Mesenteric fat pad (tissue), 1 donor: ENCODE measurements at regions not wholly inside any gene's neighbourhood (a gene's known extent, or its start where the extent isn't known, plus 50 kb on each side); places are given as distances from the start of the nearest gene placed in this dataset.

Experiments used
- DNase-seq: peaks from one replicate; pipeline ENCODE4 v3.0.0-alpha.2; 2020; ENCODE audit warnings: low spot score
- donor health status: DM: yes; HTN: yes; CAD: no.

DNA sequence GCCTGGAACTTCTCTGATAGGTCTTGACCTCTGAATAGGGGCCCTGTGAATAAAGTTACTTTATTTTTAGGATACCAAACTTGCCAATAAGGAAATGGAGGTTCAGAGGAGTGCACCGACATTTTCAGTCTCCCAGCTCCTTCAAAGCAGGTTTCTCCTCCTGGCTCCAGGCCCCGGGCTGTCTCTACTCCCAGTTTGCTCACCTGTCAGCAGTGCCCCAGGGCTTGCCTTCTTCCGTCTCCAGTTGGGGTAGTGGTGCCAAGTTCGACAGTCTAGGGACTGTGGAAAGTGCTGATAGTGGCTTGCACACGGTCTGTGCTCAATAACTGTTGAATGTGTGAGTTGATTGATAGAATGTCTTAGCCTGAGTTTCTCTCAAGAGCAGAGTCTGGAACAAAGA, 149.2 kb downstream of the ACTL8 start:
- DNase-seq = peak; percentile 64

DNA sequence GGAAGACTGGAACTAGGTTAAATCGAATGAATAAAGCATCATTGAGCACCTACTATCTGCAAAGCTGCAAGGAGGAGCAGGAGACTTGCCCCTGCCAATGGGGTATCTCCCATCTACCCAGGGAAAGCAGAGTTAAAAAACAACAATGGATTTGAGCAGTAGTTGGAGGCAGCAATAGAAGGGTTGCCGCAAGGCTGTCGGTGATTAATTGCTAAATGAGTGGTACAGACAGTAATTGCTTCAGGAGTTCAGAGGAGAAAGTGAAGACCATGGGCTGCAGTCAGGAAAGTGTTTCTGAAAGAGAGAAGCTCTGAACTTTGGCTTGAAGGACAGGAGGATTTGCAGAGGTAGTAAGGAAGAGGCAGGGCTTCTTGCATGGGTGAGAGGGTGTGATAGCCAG, 152.9 kb downstream of the ACTL8 start:
- DNase-seq = peak; percentile 9

GRCh38 chr1:17908945-17909344, 153.8 kb downstream of the ACTL8 start:
- peak; percentile 62 for DNase-seq

GRCh38 chr1:17909634-17910033, 154.5 kb downstream of the ACTL8 start:
- peak; percentile 65 for DNase-seq

DNA sequence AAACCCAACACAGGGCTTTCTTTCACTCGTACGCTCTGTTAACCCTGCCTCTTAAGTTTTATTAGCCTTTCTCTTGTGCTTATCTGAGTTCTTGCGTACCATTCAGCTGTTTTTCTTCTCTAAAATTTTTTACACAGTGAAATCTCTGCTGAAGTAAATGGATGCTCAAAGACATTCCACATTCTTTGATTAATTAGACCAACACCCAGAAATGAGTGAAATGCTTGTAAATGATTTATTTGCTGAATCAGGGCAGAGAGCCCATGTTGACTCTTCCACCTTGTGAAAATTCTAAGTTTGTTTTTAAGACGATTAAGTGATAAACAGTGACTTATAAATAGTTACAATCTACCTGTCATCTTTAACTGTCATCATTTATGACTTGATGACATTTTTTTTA, 156.7 kb downstream of the ACTL8 start:
- no peak for DNase-seq

- peak; percentile 71 for DNase-seq
Observed at GRCh38 chr1:17912491-17912890, 157.4 kb downstream of the ACTL8 start.

GRCh38 chr1:17913326-17914115, 158.4 kb downstream of the ACTL8 start:
- DNase-seq = peak; percentile 75

DNA sequence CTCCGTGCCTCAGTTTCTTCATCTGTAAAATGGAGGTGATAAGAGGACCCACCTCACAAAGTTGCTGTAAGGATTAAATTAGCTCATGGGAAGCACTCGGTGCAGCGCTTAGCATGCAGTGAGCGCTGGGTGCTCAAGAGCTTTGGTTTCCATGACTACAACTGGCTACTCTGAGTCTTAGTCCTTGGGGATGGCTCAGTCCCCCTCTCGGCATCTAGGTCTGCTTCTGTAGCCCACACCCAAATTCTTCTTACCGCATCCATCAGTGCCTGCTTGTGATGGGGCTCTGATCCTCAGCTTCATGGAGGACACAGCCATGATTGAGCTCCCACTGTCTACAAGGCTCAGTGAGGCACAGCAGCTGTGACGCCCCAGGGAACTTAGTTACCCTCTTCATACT, 159.0 kb downstream of the ACTL8 start:
- peak; percentile 53 for DNase-seq

DNA sequence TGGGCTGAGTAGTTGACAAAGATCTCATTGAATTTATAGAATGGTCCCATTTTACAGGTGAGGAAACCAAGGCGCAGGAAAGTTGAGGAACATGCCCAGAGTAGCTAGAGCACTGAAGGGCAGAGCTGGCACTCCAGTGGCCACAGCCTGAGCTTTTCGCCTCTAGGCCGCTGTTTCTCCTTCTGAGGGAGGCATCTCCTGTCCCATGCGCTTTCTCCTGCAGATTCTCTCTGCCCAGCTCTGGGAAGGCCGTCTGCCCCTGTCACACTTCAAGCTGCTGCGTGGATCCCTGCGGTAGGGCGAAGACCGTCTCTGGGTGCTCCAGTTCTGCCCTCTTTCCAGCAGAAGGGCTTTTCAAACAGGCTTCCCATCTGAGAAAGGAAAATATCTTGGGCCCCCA, 159.9 kb downstream of the ACTL8 start:
- DNase-seq = peak; percentile 5

DNA sequence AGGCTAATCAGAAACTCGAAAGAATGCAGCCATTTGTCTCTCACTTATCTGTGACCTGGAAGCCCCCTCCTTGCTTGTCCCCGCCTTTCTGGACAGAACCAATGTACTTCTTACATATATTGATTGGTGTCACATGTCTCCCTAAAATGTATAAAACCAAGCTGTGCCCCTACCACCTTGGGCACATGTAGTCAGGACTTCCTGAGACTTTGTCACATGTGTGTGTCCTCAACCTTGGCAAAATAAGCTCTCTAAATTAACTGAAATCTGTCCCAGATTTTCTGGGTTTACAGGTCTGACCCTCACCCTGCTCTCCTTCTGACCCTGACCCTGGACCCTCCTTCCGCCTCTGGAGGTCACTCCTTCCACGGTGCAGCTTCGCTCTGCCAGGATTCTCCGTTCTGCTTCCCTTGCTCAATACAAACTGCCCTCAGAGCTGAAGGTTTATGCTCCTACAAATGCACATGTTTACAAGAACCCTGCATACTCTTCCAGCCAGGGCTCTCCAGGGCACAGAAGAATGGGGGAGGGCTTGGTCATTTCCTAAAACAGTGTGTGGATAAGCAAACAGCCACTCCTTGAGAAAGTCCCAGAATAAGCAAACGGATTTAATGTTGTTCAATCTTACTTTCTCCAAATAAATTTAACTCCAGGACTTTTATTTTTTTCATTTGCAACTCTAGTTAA, 160.5 kb downstream of the ACTL8 start:
- DNase-seq = peak; percentile 43

- DNase-seq = peak; percentile 75
Observed at GRCh38 chr1:17916702-17917101, 161.6 kb downstream of the ACTL8 start.

GRCh38 chr1:17919525-17920439, 164.6 kb downstream of the ACTL8 start:
- peak; percentile 67 for DNase-seq

DNA sequence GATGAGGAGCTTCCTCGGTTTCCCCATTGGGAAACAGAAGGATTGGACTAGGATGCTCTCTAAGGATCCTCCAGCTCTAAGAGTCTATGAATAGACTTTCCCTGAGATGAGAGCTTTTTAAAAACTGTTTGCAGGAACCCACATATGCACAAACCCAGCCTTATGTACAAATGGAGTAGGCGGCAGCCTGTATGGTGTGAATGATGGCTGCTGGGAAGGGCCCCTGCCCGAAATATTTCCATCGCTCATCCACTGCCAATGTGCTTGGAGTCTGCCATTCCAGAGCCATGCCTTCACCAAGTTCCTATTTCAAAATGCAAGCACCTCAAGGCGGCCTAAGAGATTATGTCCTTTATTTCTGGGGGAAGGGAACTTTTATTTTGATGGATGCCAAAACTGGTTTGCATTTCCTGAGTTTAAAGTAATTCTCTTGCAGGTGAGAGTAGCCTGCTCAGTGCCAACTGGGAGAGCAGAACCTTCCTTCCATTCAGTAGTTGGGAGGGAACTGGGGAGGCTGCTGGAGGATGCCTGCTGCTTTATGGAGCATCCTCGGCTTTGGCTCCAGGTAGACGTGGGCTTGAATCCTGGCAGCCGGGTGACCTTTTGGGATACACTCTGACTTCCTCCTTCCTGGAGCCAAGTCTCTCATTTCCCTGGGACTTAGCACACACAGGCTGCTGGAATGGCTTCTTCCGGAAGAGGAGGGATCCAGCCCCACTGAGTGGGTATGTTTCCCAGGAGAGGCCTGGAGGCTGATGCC, 165.9 kb downstream of the ACTL8 start:
- peak; percentile 47 for DNase-seq

GRCh38 chr1:17922833-17923232, 167.7 kb downstream of the ACTL8 start:
- peak; percentile 59 for DNase-seq

DNA sequence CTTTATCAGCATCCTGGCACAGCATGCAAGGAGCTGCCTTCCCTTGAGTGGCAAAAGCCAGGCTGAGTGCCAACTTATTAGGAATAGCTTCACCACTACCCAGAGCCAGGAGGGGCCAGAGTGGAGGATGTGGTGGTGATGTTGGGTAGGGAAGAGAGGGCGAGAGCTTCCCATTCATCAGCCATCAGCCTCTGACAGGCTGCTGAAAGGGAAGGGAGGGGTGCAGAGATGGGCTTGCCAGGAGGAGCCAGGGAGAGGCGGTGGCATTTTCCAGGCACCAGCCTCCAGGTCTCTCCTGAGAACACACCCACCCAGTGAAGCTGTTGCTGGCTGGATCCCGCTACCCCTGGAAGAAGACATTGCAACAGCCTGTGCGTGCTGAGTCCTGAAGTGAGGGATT, 168.5 kb downstream of the ACTL8 start:
- DNase-seq = peak; percentile 35

DNA sequence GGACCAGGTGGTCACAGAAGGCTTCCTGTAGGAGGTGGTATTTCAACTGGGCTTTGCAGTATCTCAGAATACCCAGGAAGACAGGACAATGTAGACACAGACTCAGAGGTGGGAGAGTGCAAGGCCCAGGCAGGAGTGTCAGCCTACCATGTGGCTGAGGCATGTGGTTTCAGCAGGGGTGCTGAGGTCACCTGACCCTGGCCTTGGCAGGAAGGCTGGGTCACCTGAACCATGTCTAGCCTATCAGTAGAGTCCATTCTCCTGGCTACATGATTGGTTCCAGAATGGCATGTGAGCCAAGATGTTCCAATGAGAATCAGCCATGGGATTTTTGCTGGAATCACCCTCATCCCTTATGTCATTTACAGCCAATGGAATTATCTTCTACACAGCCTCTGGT, 169.4 kb downstream of the ACTL8 start:
- no peak for DNase-seq

DNA sequence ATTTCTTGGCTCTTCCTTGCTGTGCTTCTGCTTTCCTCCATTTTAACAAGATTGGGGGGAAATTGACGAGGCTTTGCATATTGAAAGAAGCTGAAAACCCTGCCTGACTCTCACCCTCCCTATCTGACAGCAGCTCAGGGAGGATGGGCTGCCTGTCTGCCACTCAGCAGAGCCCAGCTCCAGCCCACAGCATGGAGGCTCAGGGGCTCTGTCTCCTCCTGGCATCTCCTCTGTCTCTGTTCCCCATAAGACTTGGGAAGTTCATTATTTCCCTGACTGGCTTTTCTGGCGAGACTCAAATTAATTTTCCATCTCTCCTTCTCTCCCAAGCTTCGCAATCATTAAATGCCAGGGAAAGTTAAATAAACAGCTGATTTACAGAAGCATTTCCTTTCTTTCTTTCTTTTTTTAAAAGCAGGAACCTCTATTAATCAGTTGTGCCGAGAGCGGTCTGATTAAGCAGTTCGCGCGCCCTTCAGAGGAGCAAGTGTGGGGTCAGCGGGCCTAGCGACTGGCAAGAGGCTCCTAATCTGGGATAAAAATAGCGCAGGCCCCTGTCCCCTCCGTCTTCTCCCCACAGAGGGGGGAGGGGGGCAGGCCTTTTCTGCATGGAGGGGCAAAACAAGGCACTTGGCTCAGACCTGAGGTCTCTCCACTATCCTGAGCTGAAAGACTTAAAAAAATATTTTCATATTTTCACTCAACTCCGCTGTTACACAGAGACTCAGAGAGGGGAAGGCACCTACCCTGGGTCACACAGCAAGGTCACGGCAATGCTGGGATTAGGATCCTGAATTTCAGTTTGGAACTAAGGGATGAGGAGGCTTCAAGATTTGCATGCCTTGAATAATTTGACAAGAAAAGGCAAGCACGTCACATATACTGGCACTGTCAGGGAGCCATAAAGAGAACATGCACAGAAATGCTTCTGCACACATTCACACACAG, 170.4 kb downstream of the ACTL8 start:
- no peak for DNase-seq

- DNase-seq = no peak
Observed at GRCh38 chr1:17926906-17927305, 171.8 kb downstream of the ACTL8 start.

DNA sequence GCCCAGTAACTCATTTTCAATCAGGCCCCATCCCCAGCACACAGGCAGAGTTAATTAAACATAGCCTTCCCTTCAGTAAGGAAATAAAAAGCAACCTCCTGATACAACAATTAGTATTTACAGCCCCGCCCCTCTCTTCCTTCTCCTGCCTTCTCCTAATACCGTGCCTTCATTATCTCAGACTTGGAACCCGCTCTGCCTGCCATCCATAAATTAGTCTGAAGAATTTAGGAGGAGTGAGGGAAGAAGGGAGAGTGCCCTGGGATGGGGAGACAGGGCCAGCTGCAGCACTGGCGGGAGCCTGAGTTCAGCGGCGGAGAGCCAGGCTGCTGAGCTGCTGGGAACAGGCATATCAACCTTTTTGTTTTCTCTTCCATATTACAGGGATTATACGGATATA, 172.8 kb downstream of the ACTL8 start:
- DNase-seq = no peak

GRCh38 chr1:17929224-17929623, 174.1 kb downstream of the ACTL8 start:
- DNase-seq = no peak
